HEK293 (cell line): ENCODE measurements at regions not wholly inside any gene's neighbourhood (a gene's known extent, or its start where the extent isn't known, plus 50 kb on each side); places are given as distances from the start of the nearest gene placed in this dataset.

Source experiments
- CTCF ChIP-seq: fragments of 450-650 bp; formaldehyde crosslinking; IDR thresholded peaks from 2 replicates; pipeline ENCODE4 v1.5.1; 2016; ENCODE audit warnings: missing biosample characterization, missing genetic modification characterization
- PATZ1 ChIP-seq: fragments of 450-650 bp; formaldehyde crosslinking; IDR thresholded peaks from 2 replicates; pipeline ENCODE4 v1.5.1; 2016; ENCODE audit warnings: missing biosample characterization, missing genetic modification characterization
- ZIC2 ChIP-seq: fragments of 450-650 bp; formaldehyde crosslinking; IDR thresholded peaks from 2 replicates; pipeline ENCODE4 v1.5.1; 2016; ENCODE audit warnings: missing biosample characterization, missing genetic modification characterization
- ZNF292 ChIP-seq: fragments of 450-650 bp; formaldehyde crosslinking; IDR thresholded peaks from 2 replicates; pipeline ENCODE4 v1.5.1; 2016; ENCODE audit warnings: low read depth, missing biosample characterization, missing genetic modification characterization, borderline replicate concordance
- ZNF510 ChIP-seq: fragments of 450-650 bp; formaldehyde crosslinking; IDR thresholded peaks from 2 replicates; pipeline ENCODE4 v1.5.1; 2018; ENCODE audit warnings: mild to moderate bottlenecking, missing genetic modification characterization, missing biosample characterization; ENCODE audit not compliant: insufficient replicate concordance
- ZNF704 ChIP-seq: fragments of 450-650 bp; formaldehyde crosslinking; IDR thresholded peaks from 2 replicates; pipeline ENCODE4 v1.5.1; 2016; ENCODE audit warnings: missing biosample characterization, missing genetic modification characterization
- ZNF776 ChIP-seq: fragments of 450-650 bp; formaldehyde crosslinking; IDR thresholded peaks from 2 replicates; pipeline ENCODE4 v1.5.0; 2017; ENCODE audit warnings: missing biosample characterization, missing genetic modification characterization, borderline replicate concordance
- TF ChIP-seq, protein P1 (sequence below): fragments of 450-650 bp; formaldehyde crosslinking; IDR thresholded peaks from 2 replicates; pipeline ENCODE4 v1.5.1; 2016; ENCODE audit warnings: missing biosample characterization, missing genetic modification characterization, low read depth

- TF ChIP-seq, protein P1, sequence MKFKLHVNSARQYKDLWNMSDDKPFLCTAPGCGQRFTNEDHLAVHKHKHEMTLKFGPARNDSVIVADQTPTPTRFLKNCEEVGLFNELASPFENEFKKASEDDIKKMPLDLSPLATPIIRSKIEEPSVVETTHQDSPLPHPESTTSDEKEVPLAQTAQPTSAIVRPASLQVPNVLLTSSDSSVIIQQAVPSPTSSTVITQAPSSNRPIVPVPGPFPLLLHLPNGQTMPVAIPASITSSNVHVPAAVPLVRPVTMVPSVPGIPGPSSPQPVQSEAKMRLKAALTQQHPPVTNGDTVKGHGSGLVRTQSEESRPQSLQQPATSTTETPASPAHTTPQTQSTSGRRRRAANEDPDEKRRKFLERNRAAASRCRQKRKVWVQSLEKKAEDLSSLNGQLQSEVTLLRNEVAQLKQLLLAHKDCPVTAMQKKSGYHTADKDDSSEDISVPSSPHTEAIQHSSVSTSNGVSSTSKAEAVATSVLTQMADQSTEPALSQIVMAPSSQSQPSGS (tag by site-specific recombination): no peak
- TF ChIP-seq PATZ1 (tag by site-specific recombination) (no peak), ZNF704 (no peak), ZNF510 (no peak), ZNF292 (tag by site-specific recombination) (no peak), CTCF (no peak), ZNF776 (tag by site-specific recombination) (no peak), ZIC2 (tag by site-specific recombination) (no peak)
Measured at GRCh38 chr3:72359743-72360142, 488.5 kb downstream of the SHQ1 start.
